Esophagus muscularis mucosa (tissue), 4 donors: ENCODE measurements at regions not wholly inside any gene's neighbourhood (a gene's known extent, or its start where the extent isn't known, plus 50 kb on each side); places are given as distances from the start of the nearest gene placed in this dataset.
"Not testable (repeated sequence)": the region's sequence is repeated elsewhere in the genome, so short reads cannot be mapped to it uniquely, and the experiment has no call there.

ENCODE experiments used
- DNase-seq: peaks from one replicate; pipeline ENCODE4 v3.0.0-alpha.2; 2017; ENCODE audit errors: extremely low spot score
- H3K27ac ChIP-seq, 4 donors: fragments of 200-600 bp; sonication (generic); replicated peaks in 1 of 4; 1 replicate in 3 of 4; 2 replicates in 1 of 4; pipeline ENCODE4 v1.5.1; 2016 to 2019; ENCODE audit warnings: mild to moderate bottlenecking in 1 of 4
- H3K27me3 ChIP-seq, 4 donors: fragments of 200-600 bp; sonication (generic); one replicate each; pipeline versions ENCODE4 v1.5.1 to v1.6.0; 2016 to 2019
- H3K36me3 ChIP-seq, 4 donors: fragments of 200-600 bp; sonication (generic); one replicate each; pipeline ENCODE4 v1.5.1; 2016 to 2019
- H3K4me1 ChIP-seq, 4 donors: fragments of 200-600 bp; sonication (generic); one replicate each; pipeline ENCODE4 v1.5.1; 2016 to 2019
- H3K4me3 ChIP-seq, 4 donors: fragments of 200-600 bp; sonication (generic); 1 replicate in 2 of 4; 2 replicates in 2 of 4; pipeline ENCODE4 v1.5.1; 2016 to 2019; ENCODE audit warnings: mild to moderate bottlenecking in 4 of 4, moderate library complexity in 1 of 4
- H3K9me3 ChIP-seq, 4 donors: fragments of 200-600 bp; sonication (generic); 1 replicate in 3 of 4; 2 replicates in 1 of 4; pipeline ENCODE4 v1.5.1; 2016 to 2019
- CTCF ChIP-seq, 3 experiments: fragments of 200-600 bp in 2 of 3; fragments of 450-650 bp in 1 of 3; sonication (generic) in 2 of 3; IDR thresholded peaks; one replicate each; pipeline ENCODE4 v1.5.1; 2017 to 2019; ENCODE audit warnings: antibody characterized with exemption in 3 of 3, mild to moderate bottlenecking in 2 of 3, moderate library complexity in 1 of 3
- EP300 ChIP-seq: sonication (generic); formaldehyde crosslinking; IDR thresholded peaks from one replicate; pipeline ENCODE4 v1.6.1; 2017; ENCODE audit warnings: antibody characterized with exemption
- POLR2A ChIP-seq: fragments of 450-650 bp; IDR thresholded peaks from one replicate; pipeline ENCODE4 v1.6.1; 2017; ENCODE audit warnings: antibody characterized with exemption, moderate library complexity, mild to moderate bottlenecking, low read depth
- POLR2AphosphoS5 ChIP-seq, 2 donors: sonication (generic); formaldehyde crosslinking; IDR thresholded peaks; one replicate each; pipeline ENCODE4 v1.6.1; 2017; ENCODE audit warnings: antibody characterized with exemption in 2 of 2
- WGBS: methylation state at CpG from one replicate; pipeline ENCODE4 v1.1.5; 2018; 5-methylcytosine and 5-hydroxymethylcytosine counted together
- intact Hi-C: fragments of 100-400 bp; cut with DNase I; formaldehyde crosslinking; loops from one replicate; pipeline ENCODE4 v1.15.1; 2023

GRCh38 chr10:9390516-9390915 lies 1336.0 kb downstream of the GATA3 start:
- no peak for TF ChIP-seq POLR2AphosphoS5 (IDR thresholded peaks at IDR 0.05)
- TF ChIP-seq EP300 = no peak
- TF ChIP-seq CTCF (IDR thresholded peaks at IDR 0.05) = no peak
- no peak for TF ChIP-seq POLR2A
- H3K27me3 ChIP-seq = no peaks in the 10 kb centered on the region
- intact Hi-C loops = no loop called here
- H3K4me3 ChIP-seq = no peak overlapping the region
- no peak for DNase-seq
- H3K27ac ChIP-seq = no peak overlapping the region
- H3K9me3 ChIP-seq = no peaks in the 10 kb centered on the region
- H3K36me3 ChIP-seq = no peaks in the 10 kb centered on the region
- 76% methylated on average over 3 of the region's 3 CpGs for WGBS
- H3K4me1 ChIP-seq = no peaks in the 10 kb centered on the region

GRCh38 chr10:9399275-9399983 lies 1344.9 kb downstream of the GATA3 start:
- Histone ChIP-seq H3K4me3 (no peak overlapping the region), H3K9me3 (no peaks in the 10 kb centered on the region), H3K27ac (no peak overlapping the region), H3K4me1 (no peaks in the 10 kb centered on the region), H3K27me3 (no peaks in the 10 kb centered on the region), H3K36me3 (no peaks in the 10 kb centered on the region)
- intact Hi-C loops = no loop called here
- 88% methylated on average over 6 of the region's 6 CpGs for WGBS
- TF ChIP-seq POLR2A = no peak
- TF ChIP-seq EP300 = no peak
- TF ChIP-seq POLR2AphosphoS5 (IDR thresholded peaks at IDR 0.05) = no peak
- TF ChIP-seq CTCF (IDR thresholded peaks at IDR 0.05) = no peak
- no peak for DNase-seq

GRCh38 chr10:9402067-9402466 lies 1347.6 kb downstream of the GATA3 start:
- 85% methylated on average over 11 of the region's 11 CpGs for WGBS
- H3K36me3 ChIP-seq, H3K4me3 ChIP-seq, H3K9me3 ChIP-seq, H3K27ac ChIP-seq, DNase-seq, H3K4me1 ChIP-seq, intact Hi-C loops, H3K27me3 ChIP-seq: not testable (repeated sequence)

- H3K27ac ChIP-seq, H3K27me3 ChIP-seq, H3K4me1 ChIP-seq, H3K9me3 ChIP-seq, intact Hi-C loops, DNase-seq, H3K4me3 ChIP-seq, H3K36me3 ChIP-seq: not testable (repeated sequence)
- WGBS = 69% methylated on average over 9 of the region's 9 CpGs
Measured at GRCh38 chr10:9402507-9403195, 1348.2 kb downstream of the GATA3 start.

- H3K27ac ChIP-seq, H3K36me3 ChIP-seq, H3K9me3 ChIP-seq, H3K4me3 ChIP-seq, DNase-seq, H3K27me3 ChIP-seq, H3K4me1 ChIP-seq, intact Hi-C loops: not testable (repeated sequence)
- WGBS = 90% methylated on average over 28 of the region's 29 CpGs
Measured at GRCh38 chr10:9407201-9407600, 1352.7 kb downstream of the GATA3 start.

- H3K9me3 ChIP-seq = no peaks in the 10 kb centered on the region
- DNase-seq = no peak
- no peaks in the 10 kb centered on the region for H3K4me1 ChIP-seq
- intact Hi-C loops = no loop called here
- TF ChIP-seq EP300 = no peak
- no peak for TF ChIP-seq POLR2A
- no peak for TF ChIP-seq CTCF (IDR thresholded peaks at IDR 0.05)
- no peak for TF ChIP-seq POLR2AphosphoS5 (IDR thresholded peaks at IDR 0.05)
- no peaks in the 10 kb centered on the region for H3K27me3 ChIP-seq
- no peak overlapping the region for H3K27ac ChIP-seq
- H3K4me3 ChIP-seq = no peak overlapping the region
- no peaks in the 10 kb centered on the region for H3K36me3 ChIP-seq
- WGBS = 39% methylated on average over 1 of the region's 1 CpG
Measured at GRCh38 chr10:9416331-9416730, 1361.8 kb downstream of the GATA3 start.
